WTC11 (cell line): ENCODE measurements at regions not wholly inside any gene's neighbourhood (a gene's known extent, or its start where the extent isn't known, plus 50 kb on each side); places are given as distances from the start of the nearest gene placed in this dataset.

Experiments used
- CREB1 ChIP-seq: sonication (generic); formaldehyde crosslinking; IDR thresholded peaks from 2 replicates; pipeline ENCODE4 v1.8.0; 2023; ENCODE audit warnings: mild to moderate bottlenecking, missing genetic modification reagents
- FOXK1 ChIP-seq: sonication (generic); formaldehyde crosslinking; IDR thresholded peaks from 2 replicates; pipeline ENCODE4 v1.8.0; 2022; ENCODE audit warnings: mild to moderate bottlenecking, moderate library complexity, missing genetic modification reagents
- GABPB1 ChIP-seq: sonication (generic); formaldehyde crosslinking; IDR thresholded peaks from 2 replicates; pipeline ENCODE4 v1.8.1; 2023; ENCODE audit warnings: mild to moderate bottlenecking, missing genetic modification reagents
- IRF2 ChIP-seq: sonication (generic); formaldehyde crosslinking; IDR thresholded peaks from 2 replicates; pipeline ENCODE4 v1.8.0; 2022; ENCODE audit warnings: low read depth, missing genetic modification reagents, borderline replicate concordance
- JUN ChIP-seq: sonication (generic); formaldehyde crosslinking; IDR thresholded peaks from 2 replicates; pipeline ENCODE4 v1.8.0; 2023; ENCODE audit warnings: mild to moderate bottlenecking, missing genetic modification reagents
- NFE2L1 ChIP-seq: sonication (generic); formaldehyde crosslinking; IDR thresholded peaks from 2 replicates; pipeline ENCODE4 v1.8.1; 2023; ENCODE audit warnings: missing genetic modification reagents
- NFYB ChIP-seq: sonication (generic); formaldehyde crosslinking; conservative IDR thresholded peaks from 2 replicates; pipeline ENCODE4 v1.8.0; 2022; ENCODE audit warnings: low read depth, missing genetic modification reagents
- SMAD4 ChIP-seq: sonication (generic); formaldehyde crosslinking; IDR thresholded peaks from 2 replicates; pipeline ENCODE4 v1.8.0; 2022; ENCODE audit warnings: mild to moderate bottlenecking, missing genetic modification reagents
- TEAD1 ChIP-seq: sonication (generic); formaldehyde crosslinking; IDR thresholded peaks from 2 replicates; pipeline ENCODE4 v1.8.0; 2022; ENCODE audit warnings: mild to moderate bottlenecking, missing genetic modification reagents
- ZNF317 ChIP-seq: sonication (generic); formaldehyde crosslinking; IDR thresholded peaks from 2 replicates; pipeline ENCODE4 v1.8.1; 2023; ENCODE audit warnings: low read depth, mild to moderate bottlenecking, moderate library complexity, missing genetic modification reagents, borderline replicate concordance
- TF ChIP-seq, protein P1 (sequence below): sonication (generic); formaldehyde crosslinking; IDR thresholded peaks from 2 replicates; pipeline ENCODE4 v1.8.0; 2022; ENCODE audit warnings: mild to moderate bottlenecking, missing genetic modification reagents
- TF ChIP-seq, protein P2 (sequence below): fragments of 200-600 bp; IDR thresholded peaks from 2 replicates; pipeline ENCODE4 v1.8.0; 2022; ENCODE audit warnings: antibody characterized with exemption
- TF ChIP-seq, protein P3 (sequence below): sonication (generic); formaldehyde crosslinking; IDR thresholded peaks from 2 replicates; pipeline ENCODE4 v1.8.0; 2023; ENCODE audit warnings: missing genetic modification reagents, mild to moderate bottlenecking, borderline replicate concordance

DNA sequence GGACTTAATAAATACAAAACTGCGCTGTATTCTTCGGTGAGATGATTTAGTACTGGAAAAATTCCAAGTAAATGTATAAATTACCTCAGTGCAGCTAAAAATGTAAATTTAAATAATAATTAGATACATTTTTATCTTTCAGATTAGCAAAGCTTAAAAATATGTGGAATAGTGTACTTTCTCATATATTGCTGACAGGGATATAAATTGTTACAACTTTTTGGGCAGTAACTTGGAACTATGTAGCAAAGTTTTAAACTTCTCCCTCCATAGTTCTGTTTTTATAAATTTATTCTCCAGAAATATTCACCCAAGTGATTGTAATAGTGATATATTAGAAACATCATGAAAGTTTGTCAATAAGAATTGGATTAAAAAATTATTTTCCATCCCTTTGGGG lies 384.6 kb upstream of the CITED2 start:
- TF ChIP-seq, protein P1, sequence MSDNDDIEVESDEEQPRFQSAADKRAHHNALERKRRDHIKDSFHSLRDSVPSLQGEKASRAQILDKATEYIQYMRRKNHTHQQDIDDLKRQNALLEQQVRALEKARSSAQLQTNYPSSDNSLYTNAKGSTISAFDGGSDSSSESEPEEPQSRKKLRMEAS, result no peak
- TF ChIP-seq NFYB (CRISPR knock-in tag) (no peak), IRF2 (CRISPR knock-in tag) (no peak), CREB1 (no peak), NFE2L1 (no peak), TEAD1 (no peak), SMAD4 (CRISPR knock-in tag) (no peak), GABPB1 (CRISPR knock-in tag) (no peak), JUN (CRISPR knock-in tag) (no peak), FOXK1 (CRISPR knock-in tag) (no peak), ZNF317 (no peak)
- TF ChIP-seq, protein P2, sequence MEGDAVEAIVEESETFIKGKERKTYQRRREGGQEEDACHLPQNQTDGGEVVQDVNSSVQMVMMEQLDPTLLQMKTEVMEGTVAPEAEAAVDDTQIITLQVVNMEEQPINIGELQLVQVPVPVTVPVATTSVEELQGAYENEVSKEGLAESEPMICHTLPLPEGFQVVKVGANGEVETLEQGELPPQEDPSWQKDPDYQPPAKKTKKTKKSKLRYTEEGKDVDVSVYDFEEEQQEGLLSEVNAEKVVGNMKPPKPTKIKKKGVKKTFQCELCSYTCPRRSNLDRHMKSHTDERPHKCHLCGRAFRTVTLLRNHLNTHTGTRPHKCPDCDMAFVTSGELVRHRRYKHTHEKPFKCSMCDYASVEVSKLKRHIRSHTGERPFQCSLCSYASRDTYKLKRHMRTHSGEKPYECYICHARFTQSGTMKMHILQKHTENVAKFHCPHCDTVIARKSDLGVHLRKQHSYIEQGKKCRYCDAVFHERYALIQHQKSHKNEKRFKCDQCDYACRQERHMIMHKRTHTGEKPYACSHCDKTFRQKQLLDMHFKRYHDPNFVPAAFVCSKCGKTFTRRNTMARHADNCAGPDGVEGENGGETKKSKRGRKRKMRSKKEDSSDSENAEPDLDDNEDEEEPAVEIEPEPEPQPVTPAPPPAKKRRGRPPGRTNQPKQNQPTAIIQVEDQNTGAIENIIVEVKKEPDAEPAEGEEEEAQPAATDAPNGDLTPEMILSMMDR, result no peak
- TF ChIP-seq, protein P3, sequence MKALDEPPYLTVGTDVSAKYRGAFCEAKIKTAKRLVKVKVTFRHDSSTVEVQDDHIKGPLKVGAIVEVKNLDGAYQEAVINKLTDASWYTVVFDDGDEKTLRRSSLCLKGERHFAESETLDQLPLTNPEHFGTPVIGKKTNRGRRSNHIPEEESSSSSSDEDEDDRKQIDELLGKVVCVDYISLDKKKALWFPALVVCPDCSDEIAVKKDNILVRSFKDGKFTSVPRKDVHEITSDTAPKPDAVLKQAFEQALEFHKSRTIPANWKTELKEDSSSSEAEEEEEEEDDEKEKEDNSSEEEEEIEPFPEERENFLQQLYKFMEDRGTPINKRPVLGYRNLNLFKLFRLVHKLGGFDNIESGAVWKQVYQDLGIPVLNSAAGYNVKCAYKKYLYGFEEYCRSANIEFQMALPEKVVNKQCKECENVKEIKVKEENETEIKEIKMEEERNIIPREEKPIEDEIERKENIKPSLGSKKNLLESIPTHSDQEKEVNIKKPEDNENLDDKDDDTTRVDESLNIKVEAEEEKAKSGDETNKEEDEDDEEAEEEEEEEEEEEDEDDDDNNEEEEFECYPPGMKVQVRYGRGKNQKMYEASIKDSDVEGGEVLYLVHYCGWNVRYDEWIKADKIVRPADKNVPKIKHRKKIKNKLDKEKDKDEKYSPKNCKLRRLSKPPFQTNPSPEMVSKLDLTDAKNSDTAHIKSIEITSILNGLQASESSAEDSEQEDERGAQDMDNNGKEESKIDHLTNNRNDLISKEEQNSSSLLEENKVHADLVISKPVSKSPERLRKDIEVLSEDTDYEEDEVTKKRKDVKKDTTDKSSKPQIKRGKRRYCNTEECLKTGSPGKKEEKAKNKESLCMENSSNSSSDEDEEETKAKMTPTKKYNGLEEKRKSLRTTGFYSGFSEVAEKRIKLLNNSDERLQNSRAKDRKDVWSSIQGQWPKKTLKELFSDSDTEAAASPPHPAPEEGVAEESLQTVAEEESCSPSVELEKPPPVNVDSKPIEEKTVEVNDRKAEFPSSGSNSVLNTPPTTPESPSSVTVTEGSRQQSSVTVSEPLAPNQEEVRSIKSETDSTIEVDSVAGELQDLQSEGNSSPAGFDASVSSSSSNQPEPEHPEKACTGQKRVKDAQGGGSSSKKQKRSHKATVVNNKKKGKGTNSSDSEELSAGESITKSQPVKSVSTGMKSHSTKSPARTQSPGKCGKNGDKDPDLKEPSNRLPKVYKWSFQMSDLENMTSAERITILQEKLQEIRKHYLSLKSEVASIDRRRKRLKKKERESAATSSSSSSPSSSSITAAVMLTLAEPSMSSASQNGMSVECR (CRISPR knock-in tag), result no peak
